Naive B cell (primary cell): ENCODE measurements at regions not wholly inside any gene's neighbourhood (a gene's known extent, or its start where the extent isn't known, plus 50 kb on each side); places are given as distances from the start of the nearest gene placed in this dataset.

Source experiments
- ATAC-seq, 2 donors: fragments of 150-1000 bp; cut with Tn5 transposase; 2 replicates each; pipeline ENCODE4 v1.10.0; 2021; ENCODE audit warnings: low read depth in 2 of 2, mild to moderate bottlenecking in 2 of 2, moderate library complexity in 2 of 2
- DNase-seq: peaks from one replicate; pipeline ENCODE4 v3.0.0; 2022
- H3K27ac Mint-ChIP-seq, 6 donors: one replicate each; pipeline ENCODE4 v1.8.0; 2020 to 2022; ENCODE audit warnings: mild to moderate bottlenecking in 6 of 6, mixed read lengths in 6 of 6, moderate library complexity in 5 of 6, inconsistent platforms in 2 of 6
- H3K27me3 Mint-ChIP-seq, 3 donors: one replicate each; pipeline ENCODE4 v1.8.0; 2021 to 2022; ENCODE audit warnings: mixed read lengths in 3 of 3, mild to moderate bottlenecking in 1 of 3
- H3K36me3 Mint-ChIP-seq, 2 donors: one replicate each; pipeline ENCODE4 v1.8.0; 2020 to 2022; ENCODE audit warnings: mixed read lengths in 2 of 2, inconsistent platforms in 1 of 2, mild to moderate bottlenecking in 1 of 2
- H3K4me1 Mint-ChIP-seq, 3 donors: one replicate each; pipeline ENCODE4 v1.8.0; 2020 to 2022; ENCODE audit warnings: mixed read lengths in 3 of 3, inconsistent platforms in 1 of 3, mild to moderate bottlenecking in 1 of 3, moderate library complexity in 1 of 3
- H3K4me3 Mint-ChIP-seq, 8 donors: one replicate each; pipeline ENCODE4 v1.8.0; 2020 to 2022; ENCODE audit warnings: mild to moderate bottlenecking in 8 of 8, mixed read lengths in 8 of 8, moderate library complexity in 8 of 8, inconsistent platforms in 2 of 8
- H3K9me3 Mint-ChIP-seq, 7 donors: one replicate each; pipeline ENCODE4 v1.8.0; 2020 to 2022; ENCODE audit warnings: mixed read lengths in 7 of 7, mild to moderate bottlenecking in 5 of 7, inconsistent platforms in 2 of 7, moderate library complexity in 1 of 7

GRCh38 chr4:41883988-41884734, 51.1 kb upstream of the TMEM33 start:
- H3K4me3 Mint-ChIP-seq: peak overlapping the region in 1 of 8 donors; percentile 2
- DNase-seq: no peak
- H3K36me3 Mint-ChIP-seq: no peaks in the 10 kb centered on the region
- H3K4me1 Mint-ChIP-seq: peaks cover 14 to 26% (median 23%) of the 10 kb centered on the region in 3 donors
- peaks cover 62 to 83% (median 64%) of the 10 kb centered on the region in 3 donors for H3K27me3 Mint-ChIP-seq
- ATAC-seq: no peak
- no peak overlapping the region for H3K27ac Mint-ChIP-seq
- peaks cover 0 to 2% (median 0%) of the 10 kb centered on the region in 7 donors for H3K9me3 Mint-ChIP-seq

- H3K9me3 Mint-ChIP-seq: peaks cover 0 to 2% (median 0%) of the 10 kb centered on the region in 7 donors
- H3K36me3 Mint-ChIP-seq: no peaks in the 10 kb centered on the region
- peak; percentile 51 for DNase-seq
- peak; percentile 90 to 95 for ATAC-seq
- H3K4me1 Mint-ChIP-seq: peaks cover 17 to 32% (median 28%) of the 10 kb centered on the region in 3 donors
- peaks cover 71 to 90% (median 74%) of the 10 kb centered on the region in 3 donors for H3K27me3 Mint-ChIP-seq
- peak overlapping the region in 1 of 6 donors; percentile 15 for H3K27ac Mint-ChIP-seq
- H3K4me3 Mint-ChIP-seq: peak overlapping the region; percentile 34 to 80 (median 70)
Observed at GRCh38 chr4:41882625-41883347, 52.4 kb upstream of the TMEM33 start.

DNA sequence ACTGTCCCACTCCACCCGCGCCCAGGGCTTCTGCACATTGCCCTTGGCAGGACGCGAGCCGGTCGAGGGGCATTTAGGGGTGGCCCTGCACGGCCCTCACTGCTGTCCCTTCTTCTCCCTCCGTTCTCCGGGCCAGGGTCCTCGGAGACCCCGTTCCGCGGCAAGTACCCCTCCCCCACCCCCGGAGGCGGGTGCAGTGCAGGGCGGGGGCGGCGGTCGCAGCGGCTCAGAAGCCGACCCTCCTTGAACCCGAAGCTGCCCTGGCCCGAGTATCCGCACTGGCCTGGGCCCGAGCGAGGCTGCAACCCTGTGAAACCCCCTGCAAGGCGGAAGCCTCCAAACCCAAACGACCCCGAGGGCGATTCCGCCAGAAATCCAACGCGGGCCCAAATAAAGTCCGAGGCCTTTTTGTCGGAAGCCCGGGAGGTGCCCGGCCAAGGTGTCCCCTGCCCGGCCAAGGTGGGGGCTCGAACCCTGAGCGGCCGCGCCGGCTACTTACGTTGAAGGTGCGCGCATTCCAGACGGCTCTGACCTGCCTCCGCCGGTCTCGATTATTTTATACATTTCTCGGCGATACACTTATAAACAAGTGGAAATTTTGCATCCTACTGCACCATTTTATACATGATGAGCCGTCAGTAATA, 53.1 kb upstream of the TMEM33 start:
- Mint-ChIP-seq H3K27me3 (peaks cover 74 to 95% (median 77%) of the 10 kb centered on the region in 3 donors), H3K4me3 (peak overlapping the region; percentile 34 to 80 (median 68)), H3K27ac (peak overlapping the region in 1 of 6 donors; percentile 42), H3K4me1 (peaks cover 17 to 32% (median 28%) of the 10 kb centered on the region in 3 donors), H3K9me3 (peaks cover 0 to 2% (median 0%) of the 10 kb centered on the region in 7 donors), H3K36me3 (no peaks in the 10 kb centered on the region)
- ATAC-seq (peak in 1 of 2 donors; percentile 11), DNase-seq (no peak)

- Mint-ChIP-seq H3K4me3 (peak overlapping the region in 7 of 8 donors; percentile 59 to 83 (median 73)), H3K27ac (peak overlapping the region in 2 of 6 donors; percentile 62 to 89), H3K4me1 (peaks cover 17 to 32% (median 28%) of the 10 kb centered on the region in 3 donors), H3K36me3 (no peaks in the 10 kb centered on the region), H3K27me3 (peaks cover 75 to 95% (median 80%) of the 10 kb centered on the region in 3 donors), H3K9me3 (peaks cover 0 to 7% (median 0%) of the 10 kb centered on the region in 7 donors)
- no peak for ATAC-seq
- DNase-seq: no peak
Observed at GRCh38 chr4:41880840-41881831, 54.1 kb upstream of the TMEM33 start.

- Mint-ChIP-seq H3K27ac (peak overlapping the region in 1 of 6 donors; percentile 88), H3K27me3 (peaks cover 78 to 94% (median 86%) of the 10 kb centered on the region in 3 donors), H3K4me3 (peak overlapping the region in 5 of 8 donors; percentile 32 to 82 (median 59)), H3K4me1 (peaks cover 17 to 32% (median 28%) of the 10 kb centered on the region in 3 donors), H3K36me3 (no peaks in the 10 kb centered on the region), H3K9me3 (peaks cover 0 to 9% (median 0%) of the 10 kb centered on the region in 7 donors)
- ATAC-seq: no peak
- DNase-seq: no peak
Observed at GRCh38 chr4:41880022-41880837, 55.0 kb upstream of the TMEM33 start.

- DNase-seq (no peak), ATAC-seq (no peak)
- H3K4me1 Mint-ChIP-seq: peaks cover 17 to 32% (median 28%) of the 10 kb centered on the region in 3 donors
- H3K36me3 Mint-ChIP-seq: no peaks in the 10 kb centered on the region
- peaks cover 80 to 90% (median 85%) of the 10 kb centered on the region in 3 donors for H3K27me3 Mint-ChIP-seq
- H3K9me3 Mint-ChIP-seq: peaks cover 0 to 9% (median 0%) of the 10 kb centered on the region in 7 donors
- H3K27ac Mint-ChIP-seq: peak overlapping the region in 1 of 6 donors; percentile 36
- H3K4me3 Mint-ChIP-seq: peak overlapping the region in 2 of 8 donors; percentile 32 to 41
Observed at GRCh38 chr4:41879552-41879951, 55.7 kb upstream of the TMEM33 start.

- Mint-ChIP-seq H3K27ac (no peak overlapping the region), H3K27me3 (peaks cover 83 to 90% (median 89%) of the 10 kb centered on the region in 3 donors), H3K4me3 (peak overlapping the region in 1 of 8 donors; percentile 69), H3K4me1 (peaks cover 17 to 32% (median 28%) of the 10 kb centered on the region in 3 donors), H3K36me3 (no peaks in the 10 kb centered on the region), H3K9me3 (peaks cover 0 to 9% (median 0%) of the 10 kb centered on the region in 7 donors)
- no peak for ATAC-seq
- DNase-seq: no peak
Observed at GRCh38 chr4:41878991-41879491, 56.2 kb upstream of the TMEM33 start.

- peaks cover 17 to 37% (median 31%) of the 10 kb centered on the region in 3 donors for H3K4me1 Mint-ChIP-seq
- H3K36me3 Mint-ChIP-seq: no peaks in the 10 kb centered on the region
- peaks cover 0 to 9% (median 0%) of the 10 kb centered on the region in 7 donors for H3K9me3 Mint-ChIP-seq
- H3K27me3 Mint-ChIP-seq: peaks cover 82 to 90% (median 90%) of the 10 kb centered on the region in 3 donors
- H3K4me3 Mint-ChIP-seq: peak overlapping the region in 2 of 8 donors; percentile 26 to 51
- no peak for DNase-seq
- no peak for ATAC-seq
- no peak overlapping the region for H3K27ac Mint-ChIP-seq
Observed at GRCh38 chr4:41878170-41878969, 56.9 kb upstream of the TMEM33 start.

DNA sequence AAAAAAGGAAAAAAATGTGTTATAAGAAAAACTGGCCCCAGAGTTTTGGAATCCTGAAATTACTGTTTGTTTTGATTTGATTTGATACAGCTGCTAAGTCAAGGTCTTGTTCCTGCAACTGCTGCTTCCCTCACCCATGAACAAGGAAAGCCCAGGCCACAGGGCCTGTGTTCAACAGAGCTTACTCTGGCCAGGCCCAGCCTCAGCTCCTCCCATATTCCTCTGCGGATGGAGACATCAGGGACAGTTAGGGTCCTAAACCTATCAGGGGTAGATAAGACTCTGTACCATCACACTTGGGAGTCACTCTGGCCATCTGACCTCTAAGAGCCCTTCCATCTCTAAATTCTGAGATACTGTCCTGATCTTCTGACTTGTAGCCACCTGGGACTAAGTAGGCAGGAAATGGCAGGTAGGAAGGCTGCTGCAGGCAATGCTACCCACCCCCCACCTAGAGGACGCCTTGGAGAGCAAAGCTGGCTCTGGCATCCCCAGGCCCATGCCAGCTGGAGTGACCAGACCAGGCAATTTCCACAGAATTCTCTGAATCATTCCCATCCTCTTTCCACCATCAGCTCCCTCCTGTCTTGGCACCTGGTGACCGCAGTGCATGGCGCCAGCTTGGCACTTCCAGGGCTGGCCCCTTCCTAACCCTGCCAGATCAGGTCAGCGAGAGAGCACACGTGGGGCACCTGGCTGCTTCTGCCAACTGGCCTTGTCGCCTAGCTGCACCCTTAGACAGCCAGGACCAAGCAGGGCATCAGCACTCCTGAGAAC, 58.0 kb upstream of the TMEM33 start:
- no peak for ATAC-seq
- Mint-ChIP-seq H3K4me3 (peak overlapping the region in 3 of 8 donors; percentile 6 to 61 (median 60)), H3K9me3 (peaks cover 0 to 9% (median 0%) of the 10 kb centered on the region in 7 donors), H3K4me1 (peaks cover 17 to 33% (median 30%) of the 10 kb centered on the region in 3 donors), H3K27me3 (peaks cover 86 to 99% (median 94%) of the 10 kb centered on the region in 3 donors), H3K36me3 (no peaks in the 10 kb centered on the region), H3K27ac (no peak overlapping the region)
- no peak for DNase-seq

GRCh38 chr4:41874873-41875272, 60.4 kb upstream of the TMEM33 start:
- Mint-ChIP-seq H3K36me3 (no peaks in the 10 kb centered on the region), H3K4me1 (peaks cover 3 to 19% (median 16%) of the 10 kb centered on the region in 3 donors), H3K9me3 (peaks cover 0 to 9% (median 0%) of the 10 kb centered on the region in 7 donors), H3K27ac (no peak overlapping the region), H3K4me3 (no peak overlapping the region), H3K27me3 (peaks cover 88 to 98% (median 91%) of the 10 kb centered on the region in 3 donors)
- ATAC-seq: no peak
- DNase-seq: no peak
